K562 (cell line): ENCODE measurements at regions not wholly inside any gene's neighbourhood (a gene's known extent, or its start where the extent isn't known, plus 50 kb on each side); places are given as distances from the start of the nearest gene placed in this dataset.
A peak's percentile ranks its signal among the peaks of the same experiment; 100 is the strongest.

Experiments
- ATAC-seq: fragments of 200-7000 bp; cut with Tn5 transposase; 3 replicates; pipeline ENCODE4 v1.9.1; 2020; ENCODE audit warnings: moderate library complexity
- BruUV-seq: library from RNA; stranded (reverse); fragments of 400-500 nt; replicated peaks from 2 replicates; lab custom pipeline; 2021; lab: Mats Ljungman, UMichigan
- CTCF ChIA-PET: fragments of 300-600 bp; formaldehyde crosslinking; extraction: SDS; loops from one replicate; lab custom pipeline; 2021; ENCODE audit warnings: low intra/inter-chr PET ratio; lab: Yijun Ruan, JAX
- POLR2A ChIA-PET: fragments of 300-600, 350-650 bp; sonication (Branson Sonifier 250); formaldehyde crosslinking; extraction: SDS; loops from one replicate; lab custom pipeline; 2021; ENCODE audit warnings: antibody characterized with exemption, inconsistent platforms; lab: Yijun Ruan, JAX
- DNase-seq, 4 experiments: peaks; one replicate each; pipeline versions ENCODE4 v3.0.0 to v3.0.0-alpha.2; 2011 to 2018; ENCODE audit warnings: low spot score in 3 of 4, mixed read lengths in 3 of 4; ENCODE audit errors: extremely low read depth in 1 of 4
- FAIRE-seq: peaks from 2 replicates; lab custom pipeline; 2011; peaks lifted over from hg19 to GRCh38; lab: Jason Lieb, UNC
- H2AFZ ChIP-seq: 2 replicates; pipeline ENCODE4 v1.6.0; 2011; ENCODE audit warnings: low read depth, low read length, control low read depth, inconsistent platforms
- H3K27ac ChIP-seq: fragments of 200-600 bp; 3 replicates; pipeline ENCODE4 v1.8.0; 2011; ENCODE audit warnings: low read depth, mild to moderate bottlenecking, control low read depth, inconsistent platforms, low read length, moderate library complexity, mixed read lengths; ENCODE audit errors: extremely low read depth
- H3K27me3 ChIP-seq, 2 experiments: fragments of 300-600 bp in 1 of 2; 2 replicates in 1 of 2; 3 replicates in 1 of 2; pipeline versions ENCODE4 v1.6.0 to v1.8.0; 2011; ENCODE audit warnings: inconsistent platforms in 2 of 2, low read length in 2 of 2, mild to moderate bottlenecking in 1 of 2, mixed read lengths in 1 of 2, moderate library complexity in 1 of 2; ENCODE audit not compliant: control insufficient read depth in 2 of 2, insufficient read depth in 2 of 2
- H3K36me3 ChIP-seq: fragments of 300-600 bp; 3 replicates; pipeline ENCODE4 v1.8.0; 2011; ENCODE audit warnings: mild to moderate bottlenecking, low read length, inconsistent platforms; ENCODE audit not compliant: control insufficient read depth, insufficient read depth
- H3K4me1 ChIP-seq, 2 experiments: fragments of 200-600 bp in 1 of 2; replicated peaks in 1 of 2; 2 replicates in 1 of 2; 3 replicates in 1 of 2; pipeline versions ENCODE4 v1.5.1 to v1.8.0; 2011; ENCODE audit warnings: inconsistent platforms in 2 of 2, low read length in 2 of 2, mild to moderate bottlenecking in 1 of 2, mixed read lengths in 1 of 2, moderate library complexity in 1 of 2; ENCODE audit not compliant: control insufficient read depth in 2 of 2, insufficient read depth in 2 of 2
- H3K4me2 ChIP-seq: 2 replicates; pipeline ENCODE4 v1.6.1; 2011; ENCODE audit warnings: low read length, control low read depth, inconsistent platforms, mixed read lengths; ENCODE audit not compliant: insufficient read depth
- H3K4me3 ChIP-seq: fragments of 200-600 bp; sonication (generic), shearing (Covaris generic); 2 replicates; pipeline ENCODE4 v1.5.1; 2016; ENCODE audit warnings: control low read depth, inconsistent platforms
- H3K79me2 ChIP-seq: fragments of 200-600 bp; 3 replicates; pipeline ENCODE4 v1.8.0; 2011; ENCODE audit warnings: low read length, inconsistent platforms; ENCODE audit not compliant: control insufficient read depth, insufficient read depth
- H3K9ac ChIP-seq, 2 experiments: 2 replicates each; pipeline versions ENCODE4 v1.6.0 to v1.6.1; 2011; ENCODE audit warnings: low read depth in 2 of 2, low read length in 2 of 2, control low read depth in 1 of 2, inconsistent platforms in 1 of 2, mild to moderate bottlenecking in 1 of 2, mixed read lengths in 1 of 2; ENCODE audit not compliant: insufficient read depth in 1 of 2
- H3K9me1 ChIP-seq: one replicate; pipeline ENCODE4 v1.6.0; 2011; ENCODE audit warnings: inconsistent platforms, mild to moderate bottlenecking, low read length, moderate library complexity; ENCODE audit not compliant: control insufficient read depth, insufficient read depth
- H3K9me3 ChIP-seq: replicated peaks from 2 replicates; pipeline ENCODE4 v1.5.1; 2011; ENCODE audit warnings: low read depth, low read length, inconsistent platforms; ENCODE audit not compliant: control insufficient read depth, insufficient read depth
- H4K20me1 ChIP-seq: replicated peaks from 2 replicates; pipeline ENCODE4 v1.6.1; 2011; ENCODE audit warnings: low read length, inconsistent platforms, mixed read lengths; ENCODE audit not compliant: control insufficient read depth, insufficient read depth
- CAMTA2 ChIP-seq: fragments of 250-450 bp; sonication (Bioruptor Pico); conservative IDR thresholded peaks from 2 replicates; pipeline ENCODE4 v1.5.1; 2022
- FOXA3 ChIP-seq, 2 experiments: fragments of 450-650 bp in 1 of 2; sonication (generic) in 1 of 2; formaldehyde crosslinking; IDR thresholded peaks in 1 of 2; conservative IDR thresholded peaks in 1 of 2; 2 replicates each; pipeline versions ENCODE4 v1.4.0 to v1.8.0; 2020 to 2022; ENCODE audit warnings: mild to moderate bottlenecking in 2 of 2, missing genetic modification reagents in 1 of 2
- HDAC3 ChIP-seq: fragments of 450-650 bp; IDR thresholded peaks from 2 replicates; pipeline ENCODE4 v1.6.1; 2018; ENCODE audit warnings: borderline replicate concordance, mild to moderate bottlenecking, moderate library complexity; ENCODE audit not compliant: partially characterized antibody
- NR2C1 ChIP-seq, 2 experiments: fragments of 450-650 bp; IDR thresholded peaks; 2 replicates each; pipeline ENCODE4 v1.6.1; 2017; ENCODE audit warnings: mild to moderate bottlenecking in 2 of 2, antibody characterized with exemption in 1 of 2, inconsistent platforms in 1 of 2, missing compliant biosample characterization in 1 of 2, missing genetic modification characterization in 1 of 2
- PPARD ChIP-seq: fragments of 250-450 bp; sonication (Bioruptor Pico); IDR thresholded peaks from 2 replicates; pipeline ENCODE4 v1.8.0; 2022; ENCODE audit warnings: inconsistent platforms, mild to moderate bottlenecking, moderate library complexity
- ZBTB11 ChIP-seq, 3 experiments: fragments of 200-800 bp in 1 of 3; fragments of 250-450 bp in 1 of 3; fragments of 450-650 bp in 1 of 3; sonication (Bioruptor Pico) in 1 of 3; sonication (Bioruptor generic) in 1 of 3; formaldehyde crosslinking in 1 of 3; IDR thresholded peaks; 2 replicates each; pipeline versions ENCODE4 v1.6.1 to v1.8.0; 2016 to 2022; ENCODE audit warnings: mild to moderate bottlenecking in 2 of 3, missing genetic modification characterization in 2 of 3, missing compliant biosample characterization in 1 of 3, moderate library complexity in 1 of 3
- ZNF12 ChIP-seq: sonication (generic); formaldehyde crosslinking; IDR thresholded peaks from 2 replicates; pipeline ENCODE4 v1.4.0; 2020; ENCODE audit warnings: mild to moderate bottlenecking, missing genetic modification reagents
- ZNF217 ChIP-seq: sonication (generic); formaldehyde crosslinking; IDR thresholded peaks from 2 replicates; pipeline ENCODE4 v1.8.0; 2022; ENCODE audit warnings: mild to moderate bottlenecking, missing genetic modification reagents
- ZNF449 ChIP-seq: fragments of 250-450 bp; sonication (Bioruptor Pico); IDR thresholded peaks from 2 replicates; pipeline ENCODE4 v1.8.0; 2022; ENCODE audit warnings: moderate library complexity, mild to moderate bottlenecking, inconsistent platforms
- ZNF644 ChIP-seq: fragments of 200-800 bp; sonication (Bioruptor generic); IDR thresholded peaks from 2 replicates; pipeline ENCODE4 v1.6.1; 2016; ENCODE audit warnings: low read depth, missing genetic modification characterization, missing compliant biosample characterization
- WGBS: fragments of 100-300 bp; shearing (Covaris generic); methylation state at CpG from one replicate; pipeline ENCODE4 v1.1.6; 2016; ENCODE audit warnings: low coverage, mixed read lengths; ENCODE audit not compliant: insufficient coverage; ENCODE audit errors: missing lambda C conversion rate; 5-methylcytosine and 5-hydroxymethylcytosine counted together
- in situ Hi-C: fragments of 300-500 bp; cut with MboI; formaldehyde crosslinking; loops from 4 replicates; pipeline ENCODE4 v1.15.0; 2018; ENCODE audit warnings: inconsistent platforms, mixed read lengths
- intact Hi-C: fragments of 100-400 bp; cut with micrococcal nuclease; formaldehyde crosslinking; loops from 2 replicates; pipeline ENCODE4 v1.14.2; 2022

- no peak for TF ChIP-seq ZNF449 (CRISPR knock-in tag)
- TF ChIP-seq FOXA3 (CRISPR knock-in tag; conservative IDR thresholded peaks at IDR 0.05 in 1 of 2, IDR thresholded peaks at IDR 0.05 in 1 of 2) = no peak
- TF ChIP-seq, all 486 proteins: peak for 0
Measured at GRCh38 chr17:77018504-77018903, 122.3 kb upstream of the SEC14L1 start (continued).

- Histone ChIP-seq H3K79me2 (no peaks in the 10 kb centered on the region), H3K9ac (peak overlapping the region in 1 of 2 experiments; percentile 58; a peak in 2 of 4 replicates), H3K4me1 (no peaks in the 10 kb centered on the region), H3K9me1 (no peaks in the 10 kb centered on the region), H3K4me3 (no peak overlapping the region), H4K20me1 (0 out of 2 replicates have a peak, but pooled peaks cover 3% of the 10 kb centered on the region), H3K27me3 (peaks cover 12 to 27% of the 10 kb centered on the region in 2 experiments), H3K4me2 (no peak overlapping the region), H2AFZ (no peak overlapping the region), H3K27ac (no peak overlapping the region), H3K9me3 (no peaks in the 10 kb centered on the region), H3K36me3 (no peaks in the 10 kb centered on the region)
- in situ Hi-C loops (no loop called here), intact Hi-C loops (loop anchor here (10.0 kb wide), 1 partner anchor 45 kb away; no protein-coding TSS in a partner anchor)
- no peak for ATAC-seq
- BruUV-seq = no TSS peak
- WGBS = 7% methylated on average over 12 of the region's 12 CpGs
- CTCF ChIA-PET = no interaction called here
- no peak for FAIRE-seq
- POLR2A ChIA-PET = interaction anchor here (0.6 to 1.1 kb wide), 2 partner anchors 22 to 81 kb away, joined by 3 read pairs; no protein-coding TSS in a partner anchor
- no peak for DNase-seq
- no peak for TF ChIP-seq ZNF12 (CRISPR knock-in tag)
- TF ChIP-seq ZBTB11 (CRISPR knock-in tag; IDR thresholded peaks at IDR 0.05) = no peak
- no peak for TF ChIP-seq ZNF644 (tag)
- TF ChIP-seq PPARD (CRISPR knock-in tag) = no peak
- no peak for TF ChIP-seq ZNF217
- TF ChIP-seq CAMTA2 = no peak
- no peak for TF ChIP-seq HDAC3
- no peak for TF ChIP-seq NR2C1 (IDR thresholded peaks at IDR 0.05)
- no peak for TF ChIP-seq NR2C1 (tag; IDR thresholded peaks at IDR 0.05)
Measured at GRCh38 chr17:77019893-77020379, 120.8 kb upstream of the SEC14L1 start.
